Caco-2 (cell line): ENCODE measurements at regions not wholly inside any gene's neighbourhood (a gene's known extent, or its start where the extent isn't known, plus 50 kb on each side); places are given as distances from the start of the nearest gene placed in this dataset.

Experiments used
- BruUV-seq: library from RNA; stranded (reverse); fragments of 400-500 nt; replicated peaks from 2 replicates; lab custom pipeline; 2021; lab: Mats Ljungman, UMichigan
- CTCF ChIA-PET: fragments of 300-600 bp; sonication (Branson Sonifier 250); formaldehyde crosslinking; loops from one replicate; lab custom pipeline; 2022; ENCODE audit warnings: antibody characterized with exemption; lab: Charles Lee
- POLR2A ChIA-PET: fragments of 300-600 bp; sonication (Branson Sonifier 250); formaldehyde crosslinking; loops from one replicate; lab custom pipeline; 2022; ENCODE audit warnings: antibody characterized with exemption; lab: Charles Lee
- DNase-seq, 2 experiments: peaks; one replicate each; pipeline versions ENCODE4 v3.0.0 to v3.0.0-alpha.2; 2020 to 2022
- H3K27me3 ChIP-seq: replicated peaks from 2 replicates; pipeline ENCODE4 v1.6.0; 2011; ENCODE audit warnings: low read length; ENCODE audit not compliant: control insufficient read depth, insufficient read depth
- H3K36me3 ChIP-seq: 2 replicates; pipeline ENCODE4 v1.5.1; 2011; ENCODE audit warnings: low read length; ENCODE audit not compliant: control insufficient read depth, insufficient read depth
- H3K4me1 ChIP-seq: fragments of 250-450 bp; sonication (Bioruptor Pico); 2 replicates; pipeline ENCODE4 v1.5.1; 2020; ENCODE audit warnings: mild to moderate bottlenecking
- H3K4me3 ChIP-seq: 2 replicates; pipeline ENCODE4 v1.5.1; 2011; ENCODE audit warnings: low read depth, mild to moderate bottlenecking, control low read depth, low read length
- H3K9me3 ChIP-seq: fragments of 250-450 bp; sonication (Bioruptor Pico); 2 replicates; pipeline ENCODE4 v1.5.1; 2020; ENCODE audit warnings: mild to moderate bottlenecking, moderate library complexity
- H3K27ac Mint-ChIP-seq: one replicate; pipeline ENCODE4 v1.8.0; 2022; ENCODE audit warnings: mixed read lengths; ENCODE audit not compliant: unreplicated experiment
- H3K27me3 Mint-ChIP-seq: one replicate; pipeline ENCODE4 v1.8.0; 2022; ENCODE audit warnings: mixed read lengths; ENCODE audit not compliant: insufficient read depth, unreplicated experiment
- H3K36me3 Mint-ChIP-seq: one replicate; pipeline ENCODE4 v1.8.0; 2022; ENCODE audit warnings: mild to moderate bottlenecking, mixed read lengths; ENCODE audit not compliant: insufficient read depth, unreplicated experiment
- H3K4me1 Mint-ChIP-seq: one replicate; pipeline ENCODE4 v1.8.0; 2022; ENCODE audit warnings: low read depth, mixed read lengths; ENCODE audit not compliant: unreplicated experiment
- H3K4me3 Mint-ChIP-seq: one replicate; pipeline ENCODE4 v1.8.0; 2022; ENCODE audit warnings: mild to moderate bottlenecking, moderate library complexity, mixed read lengths; ENCODE audit not compliant: unreplicated experiment
- H3K9me3 Mint-ChIP-seq: one replicate; pipeline ENCODE4 v1.8.0; 2022; ENCODE audit warnings: mixed read lengths; ENCODE audit not compliant: unreplicated experiment
- CTCF ChIP-seq, 2 experiments: fragments of 200-600 bp in 1 of 2; IDR thresholded peaks; 1 replicate in 1 of 2; 2 replicates in 1 of 2; pipeline versions ENCODE4 v1.5.1 to v1.8.0; 2011 to 2022; ENCODE audit warnings: antibody characterized with exemption in 1 of 2, control low read depth in 1 of 2, inconsistent platforms in 1 of 2, low read depth in 1 of 2, low read length in 1 of 2, mild to moderate bottlenecking in 1 of 2, moderate library complexity in 1 of 2; ENCODE audit not compliant: insufficient read depth in 1 of 2, severe bottlenecking in 1 of 2, unreplicated experiment in 1 of 2
- intact Hi-C: fragments of 100-400 bp; cut with micrococcal nuclease; formaldehyde crosslinking; loops from one replicate; pipeline ENCODE4 v1.10.0; 2022; ENCODE audit not compliant: unreplicated experiment

DNA sequence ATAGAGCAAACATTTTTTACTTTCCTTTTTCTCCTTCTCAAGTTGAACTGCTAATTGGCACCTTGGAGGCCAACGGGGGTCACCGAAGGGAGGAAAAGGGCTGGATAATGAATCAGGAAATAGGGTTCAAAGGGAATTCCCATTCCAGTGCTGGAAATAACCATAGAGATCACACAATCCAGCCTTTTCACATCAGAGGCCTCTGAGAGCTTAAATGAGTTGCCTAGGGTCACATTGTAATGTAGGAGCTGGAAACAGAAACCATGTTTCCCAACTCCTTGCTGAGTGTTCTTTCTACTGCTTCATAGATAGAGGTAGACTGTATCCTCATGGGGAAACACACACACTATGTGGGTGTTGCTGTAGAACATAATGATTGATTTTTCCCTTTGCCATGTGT lies 60.6 kb upstream of the DDHD1 start:
- Mint-ChIP-seq H3K9me3 (no peaks in the 10 kb centered on the region), H3K4me3 (no peak overlapping the region), H3K27me3 (no peaks in the 10 kb centered on the region), H3K4me1 (no peaks in the 10 kb centered on the region), H3K36me3 (no peaks in the 10 kb centered on the region), H3K27ac (no peak overlapping the region)
- POLR2A ChIA-PET, result no interaction called here
- H3K4me3 ChIP-seq, result no peak overlapping the region
- TF ChIP-seq CTCF (IDR thresholded peaks at IDR 0.05; ENCODE audit: insufficient read depth in 1 of 2, low read depth in 1 of 2, low read length in 1 of 2, severe bottlenecking in 1 of 2, unreplicated experiment in 1 of 2), result no peak
- DNase-seq, result no peak
- intact Hi-C loops, result no loop called here
- CTCF ChIA-PET, result no interaction called here
- no peaks in the 10 kb centered on the region for H3K27me3 ChIP-seq
- H3K4me1 ChIP-seq, result no peaks in the 10 kb centered on the region
- no TSS peak for BruUV-seq
- no peaks in the 10 kb centered on the region for H3K9me3 ChIP-seq
- H3K36me3 ChIP-seq, result no peaks in the 10 kb centered on the region

DNA sequence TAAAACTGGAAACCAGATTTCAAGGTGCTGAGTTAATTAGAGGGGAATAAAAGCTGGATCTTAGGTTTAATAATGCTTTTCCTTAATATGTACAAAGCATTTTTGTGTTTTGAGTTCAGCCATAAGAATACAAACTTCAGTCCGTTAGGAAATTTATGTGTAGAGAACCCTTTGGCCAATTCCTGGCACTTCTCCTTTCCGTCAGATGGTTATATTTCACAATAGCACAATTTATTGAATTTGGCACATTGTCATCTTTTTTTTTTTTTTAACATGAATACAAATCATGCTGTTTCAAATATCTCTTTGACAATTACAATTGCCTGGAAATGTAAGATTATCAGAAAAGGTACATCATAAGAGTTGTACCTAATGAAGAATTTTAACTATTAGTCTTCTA lies 56.2 kb upstream of the DDHD1 start:
- no peak overlapping the region for H3K4me3 Mint-ChIP-seq
- H3K36me3 ChIP-seq, result no peaks in the 10 kb centered on the region
- BruUV-seq, result no TSS peak
- no peak for TF ChIP-seq CTCF (IDR thresholded peaks at IDR 0.05; ENCODE audit: insufficient read depth in 1 of 2, low read depth in 1 of 2, low read length in 1 of 2, severe bottlenecking in 1 of 2, unreplicated experiment in 1 of 2)
- H3K27me3 ChIP-seq, result no peaks in the 10 kb centered on the region
- peaks cover 3% of the 10 kb centered on the region; the same call in 1 of the 2 replicates for H3K9me3 ChIP-seq
- peaks cover 9% of the 10 kb centered on the region for H3K27me3 Mint-ChIP-seq
- POLR2A ChIA-PET, result no interaction called here
- H3K9me3 Mint-ChIP-seq, result no peaks in the 10 kb centered on the region
- CTCF ChIA-PET, result no interaction called here
- no peaks in the 10 kb centered on the region for H3K4me1 ChIP-seq
- DNase-seq, result no peak
- H3K4me1 Mint-ChIP-seq, result no peaks in the 10 kb centered on the region
- H3K27ac Mint-ChIP-seq, result no peak overlapping the region
- intact Hi-C loops, result no loop called here
- no peak overlapping the region for H3K4me3 ChIP-seq
- no peaks in the 10 kb centered on the region for H3K36me3 Mint-ChIP-seq
